ENCODE measurements at regions not wholly inside any gene's neighbourhood (a gene's known extent, or its start where the extent isn't known, plus 50 kb on each side); places are given as distances from the start of the nearest gene placed in this dataset.
"Not testable (repeated sequence)": the region's sequence is repeated elsewhere in the genome, so short reads cannot be mapped to it uniquely, and the experiment has no call there.

DNA sequence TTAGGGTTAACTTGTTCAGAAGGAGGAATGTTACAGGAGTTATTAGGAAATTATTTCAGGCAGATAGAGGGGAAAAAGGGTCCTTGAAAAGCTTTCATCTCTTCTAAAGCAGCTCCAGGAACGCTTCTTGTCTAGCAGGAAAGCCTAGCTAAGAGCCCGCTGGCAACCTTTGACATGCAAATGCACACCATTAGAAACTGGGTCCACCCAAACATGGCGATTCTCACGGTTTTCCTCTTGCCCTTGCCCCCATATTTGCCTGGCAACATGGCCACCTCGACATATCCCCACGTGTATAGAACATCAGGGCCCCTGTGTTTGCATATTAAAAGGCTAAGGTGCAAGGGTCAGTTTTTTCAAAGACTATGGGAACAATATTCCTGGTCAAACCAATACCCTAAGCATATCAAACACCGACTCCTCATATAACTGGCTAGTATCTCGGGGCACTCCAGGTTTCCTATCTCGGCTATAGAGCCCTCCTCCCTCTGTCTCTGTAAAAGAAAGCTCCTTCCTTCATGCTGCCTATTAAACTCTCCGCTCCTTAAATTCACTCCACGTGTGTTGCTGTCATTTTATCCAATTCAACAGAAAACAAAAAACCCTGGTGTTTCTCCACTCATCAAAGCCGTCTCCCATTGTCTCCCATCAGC lies 268.9 kb upstream of the HSFY2 start:
- DNase-seq = no peak

DNA sequence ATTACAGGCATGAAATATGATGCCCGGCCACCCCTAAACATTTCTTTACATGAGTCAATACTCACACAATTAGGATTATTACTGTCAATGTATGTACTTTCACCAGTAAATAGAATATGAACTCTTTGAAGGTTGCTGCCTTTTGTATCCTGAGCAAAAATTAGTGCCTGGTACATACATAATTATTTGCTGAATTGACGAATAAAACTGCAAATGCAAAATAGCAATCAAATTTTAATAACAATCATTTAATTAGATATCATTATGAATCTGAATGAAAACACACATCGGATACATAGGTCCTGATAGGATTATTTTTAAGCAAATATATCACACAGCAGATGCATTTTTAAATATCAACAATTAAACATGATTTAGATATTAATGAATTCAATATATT lies 253.1 kb upstream of the HSFY2 start:
- no peak for DNase-seq

DNA sequence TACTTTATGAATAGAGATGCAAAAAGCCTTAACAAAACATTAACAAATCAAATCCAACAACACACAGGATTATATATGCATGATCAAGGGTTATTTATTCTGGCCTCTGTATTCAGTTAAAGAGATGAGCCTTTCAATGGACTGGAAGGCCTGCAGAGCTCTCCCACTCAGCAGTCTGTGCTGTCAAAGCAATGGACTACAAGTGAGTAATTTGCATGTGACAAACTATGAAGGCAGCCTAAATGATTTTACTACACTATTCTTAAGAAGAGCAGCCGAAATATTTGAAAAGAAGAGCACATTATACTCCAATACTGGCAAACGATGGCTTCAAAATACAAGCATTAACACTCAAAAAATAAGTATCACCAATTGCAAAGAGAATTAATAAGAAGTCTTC lies 250.4 kb upstream of the HSFY2 start:
- no peak for DNase-seq

DNA sequence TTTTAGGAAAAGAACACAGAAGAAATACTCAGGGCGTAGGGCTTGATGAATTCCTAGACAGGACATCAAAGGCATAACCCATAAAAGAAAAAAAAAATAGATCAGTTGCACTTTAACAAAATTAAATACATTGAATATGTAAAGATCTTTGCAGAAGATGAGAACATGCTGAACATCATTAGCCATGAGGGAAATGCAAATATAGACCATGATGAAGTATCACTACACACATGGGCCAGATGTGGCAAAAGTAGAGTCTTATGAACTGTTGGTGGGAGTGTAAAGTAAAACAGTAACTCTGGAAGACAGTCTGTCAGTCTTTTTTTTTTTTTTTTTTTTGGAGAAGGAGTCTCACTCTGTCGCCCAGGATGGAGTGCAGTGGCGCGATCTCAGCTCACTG lies 246.7 kb upstream of the HSFY2 start:
- no peak for DNase-seq

DNA sequence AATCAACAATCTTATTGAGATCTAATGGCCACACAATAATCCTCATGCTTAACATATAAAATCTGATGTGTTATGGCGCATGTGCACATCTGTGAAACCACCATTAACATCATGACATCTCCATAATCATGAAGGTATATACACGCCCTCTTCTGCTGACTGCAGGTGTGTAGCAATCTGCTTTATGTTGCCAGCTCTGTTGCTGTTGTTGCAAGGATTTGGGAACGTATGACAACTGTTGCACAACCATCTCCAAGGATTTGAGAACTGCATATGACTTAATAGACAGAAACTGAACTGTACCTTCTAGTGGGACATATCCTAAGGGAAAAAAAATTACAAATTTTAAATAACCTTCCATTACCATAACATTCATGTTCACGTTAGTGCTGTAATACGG lies 243.5 kb upstream of the HSFY2 start:
- no peak for DNase-seq

DNA sequence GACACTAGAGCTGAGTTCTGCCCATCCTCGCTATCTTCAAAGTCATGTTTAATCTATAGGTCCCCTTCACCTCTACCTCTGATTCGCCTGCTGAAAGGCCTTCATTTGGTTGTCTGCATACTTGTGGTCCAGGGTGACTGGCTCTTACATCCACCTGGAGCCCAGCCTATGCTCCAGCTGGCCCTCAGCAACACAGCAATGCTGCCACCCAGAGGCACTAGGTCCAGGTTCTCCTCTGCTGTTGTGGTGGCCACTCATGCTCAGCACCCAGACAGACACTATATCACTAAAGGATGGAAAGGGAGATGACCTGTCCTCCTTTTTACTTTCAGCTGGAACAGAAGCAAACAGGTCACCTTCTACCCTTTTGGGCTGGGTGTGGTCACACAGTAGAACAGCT lies 242.3 kb upstream of the HSFY2 start:
- DNase-seq = no peak

DNA sequence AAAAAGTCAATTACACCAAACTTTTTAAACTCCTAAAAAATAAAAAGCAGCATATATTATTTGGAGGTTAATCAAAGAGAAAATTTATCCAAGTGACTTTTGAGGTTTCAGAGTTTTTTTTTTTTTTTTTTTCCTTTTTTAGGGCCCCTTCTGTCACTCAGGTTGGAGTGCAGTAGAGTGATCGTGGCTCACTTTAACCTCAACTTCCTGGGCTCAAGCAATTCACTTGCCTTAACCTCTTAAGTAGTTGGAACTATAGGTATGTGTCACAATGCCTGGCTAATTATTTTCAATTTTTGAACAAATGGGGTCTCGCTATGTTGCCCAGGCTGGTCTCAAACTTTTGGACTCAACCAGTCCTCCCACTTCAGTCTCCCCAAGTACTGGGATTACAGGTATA lies 241.7 kb upstream of the HSFY2 start:
- DNase-seq = no peak

DNA sequence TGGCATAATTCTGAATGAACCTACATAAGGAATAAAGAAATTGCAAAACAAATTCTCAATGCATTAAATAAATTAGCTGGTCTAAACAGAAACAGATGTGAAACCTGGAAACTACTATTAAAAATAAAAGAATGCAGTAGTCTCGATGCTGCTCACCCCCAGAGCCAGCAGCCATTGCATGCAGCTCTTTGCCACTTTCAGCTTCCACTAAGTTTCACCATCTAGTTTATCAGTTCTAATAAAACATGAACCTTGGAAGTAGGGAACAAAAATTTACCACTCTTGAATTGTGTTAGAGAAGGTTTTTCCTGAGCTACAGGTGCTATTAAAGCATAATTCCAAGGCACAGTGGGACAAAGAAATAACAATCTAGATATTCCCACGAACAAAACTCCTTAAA lies 239.4 kb upstream of the HSFY2 start:
- DNase-seq = no peak

DNA sequence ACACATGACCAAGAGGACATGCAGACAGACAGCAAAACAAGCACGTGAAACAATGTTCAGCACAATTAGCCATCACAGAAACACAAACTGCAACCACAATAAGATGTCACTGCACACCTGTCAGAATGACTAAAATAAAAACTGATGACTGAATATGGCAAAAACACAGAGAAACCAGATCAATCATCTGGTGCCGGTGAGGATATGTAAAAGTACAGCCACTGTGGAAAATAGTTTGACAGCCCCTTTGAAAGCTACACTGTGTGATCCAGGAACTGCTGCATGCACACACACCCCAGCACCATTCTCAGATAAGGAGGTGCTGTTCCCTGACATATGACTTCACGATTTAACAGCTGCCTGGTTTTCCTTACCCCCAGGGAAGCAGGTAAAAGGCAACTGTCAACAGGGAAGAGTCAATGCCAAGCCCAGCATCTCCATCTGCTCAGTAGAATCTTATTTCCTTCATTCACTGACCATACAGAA lies 238.1 kb upstream of the HSFY2 start:
- DNase-seq = no peak

DNA sequence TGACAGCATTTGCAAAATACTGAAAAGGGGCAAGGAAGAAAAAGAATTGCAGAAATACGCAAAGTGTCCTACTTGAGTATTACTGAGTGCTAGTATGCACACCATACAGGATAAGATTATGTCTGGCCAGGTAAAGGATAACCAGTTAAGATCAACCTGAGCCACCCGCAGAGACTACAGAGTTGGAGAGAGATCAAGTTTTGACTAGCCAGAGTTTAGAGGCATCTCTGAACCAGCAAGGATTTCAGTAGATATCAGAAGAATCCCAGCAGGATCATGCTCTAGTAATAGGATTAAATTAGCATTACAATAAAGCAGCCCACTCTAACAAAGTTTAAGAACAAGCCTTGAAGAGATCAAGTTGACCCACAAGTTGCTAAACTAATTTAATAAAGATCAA lies 232.7 kb upstream of the HSFY2 start:
- DNase-seq = no peak

DNA sequence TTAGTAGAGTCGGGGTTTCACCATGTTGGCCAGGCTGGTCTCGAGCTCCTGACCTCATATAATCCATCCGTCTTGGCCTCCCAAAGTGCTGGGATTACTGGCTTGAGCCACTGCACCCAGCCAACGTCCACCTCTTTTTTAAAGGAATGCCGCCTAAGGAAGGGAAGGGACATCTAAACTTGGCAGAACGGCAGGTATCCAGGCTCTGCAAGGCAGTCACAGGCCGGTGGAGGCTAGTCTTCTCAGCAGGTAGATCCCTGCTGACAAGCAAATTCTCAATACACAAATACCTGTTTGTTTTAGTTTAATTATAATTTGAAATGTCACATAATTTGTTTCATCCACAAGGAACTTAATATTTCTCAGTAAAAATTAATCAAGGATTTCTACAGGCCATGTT lies 232.0 kb upstream of the HSFY2 start:
- DNase-seq = no peak

DNA sequence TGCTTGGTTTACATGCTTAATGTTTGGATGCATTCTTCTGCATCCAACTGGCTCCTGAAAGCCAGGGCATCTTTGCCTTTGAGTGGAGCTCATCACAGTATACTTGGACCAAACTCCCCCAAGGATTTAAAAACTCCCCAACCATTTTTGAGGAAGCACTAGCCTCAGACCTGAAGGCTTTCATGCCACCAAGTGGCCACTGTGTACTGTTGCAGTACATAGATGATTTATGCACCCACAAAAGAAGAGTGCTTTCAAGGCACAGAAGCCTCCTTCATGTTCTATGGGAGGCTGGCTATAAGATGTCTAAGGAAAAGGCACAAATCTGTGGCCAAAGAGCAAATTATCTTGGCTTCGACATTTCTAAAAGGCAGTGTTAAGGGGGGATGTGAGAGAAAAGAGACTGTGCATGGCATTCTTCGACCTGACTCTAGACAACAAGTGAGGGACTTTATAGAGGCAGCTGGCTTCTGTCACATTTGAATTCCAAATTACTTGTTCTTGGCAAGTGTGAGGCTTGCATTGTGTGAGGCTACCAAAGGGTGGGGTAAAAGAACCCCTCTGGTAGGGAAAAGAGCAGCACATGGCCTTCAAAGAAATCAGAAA lies 224.2 kb upstream of the HSFY2 start:
- no peak for DNase-seq

DNA sequence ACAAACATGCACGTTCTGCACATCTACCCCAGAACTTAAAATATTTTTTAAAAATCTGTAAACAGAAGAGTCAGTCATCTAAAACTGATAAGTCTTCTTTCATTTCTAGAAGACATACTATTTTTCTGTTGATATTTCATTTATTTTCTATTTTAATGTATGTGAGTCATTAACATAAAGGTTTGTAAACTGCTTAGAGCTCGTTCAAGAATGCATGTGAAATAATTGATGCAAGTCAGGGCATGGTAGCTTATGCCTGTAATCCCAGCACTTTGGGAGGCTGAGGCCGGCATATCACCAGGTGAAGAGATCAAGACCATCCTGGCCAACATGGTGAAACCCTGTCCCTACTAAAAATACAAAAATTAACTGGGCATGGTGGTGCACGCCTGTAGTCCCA lies 219.9 kb upstream of the HSFY2 start:
- DNase-seq = no peak

DNA sequence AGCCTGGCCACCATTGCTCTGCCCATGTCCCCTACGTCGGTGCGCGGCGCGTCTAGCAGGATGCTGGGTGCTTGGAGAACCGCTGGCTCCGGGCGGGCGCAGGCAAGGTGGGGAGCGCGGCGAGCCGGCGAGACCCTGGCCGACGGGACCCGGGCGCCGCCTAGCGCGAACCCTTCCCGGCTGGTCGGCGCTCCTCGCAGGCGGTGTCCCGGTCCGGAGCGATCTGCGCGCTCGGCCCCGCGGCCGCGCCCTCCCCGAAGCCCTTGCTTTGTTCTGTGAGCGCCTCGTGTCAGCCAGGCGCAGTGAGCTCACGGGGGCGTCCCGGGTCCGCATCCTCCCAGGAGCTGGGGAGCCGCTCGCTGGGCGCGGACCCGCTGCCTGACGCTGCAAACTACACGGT lies 219.1 kb upstream of the HSFY2 start:
- DNase-seq = not testable (repeated sequence)

DNA sequence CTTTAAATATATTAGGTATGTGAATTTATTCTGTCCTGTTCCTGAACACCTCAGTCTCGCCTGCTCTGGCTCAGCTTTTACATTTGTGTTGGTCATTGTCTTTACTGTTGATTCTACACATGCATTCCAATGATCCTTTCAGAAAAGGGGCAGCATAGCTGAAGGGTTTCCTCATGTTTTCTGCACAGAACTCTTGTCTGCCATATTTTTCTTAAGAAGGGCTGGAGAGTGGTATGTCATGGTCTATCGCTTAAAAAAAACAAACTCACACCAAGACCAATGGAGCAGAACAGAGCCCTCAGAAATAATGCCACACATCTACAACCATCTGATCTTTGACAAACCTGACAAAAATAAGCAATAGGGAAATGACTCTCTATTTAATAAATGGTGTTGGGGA lies 215.8 kb upstream of the HSFY2 start:
- no peak for DNase-seq

DNA sequence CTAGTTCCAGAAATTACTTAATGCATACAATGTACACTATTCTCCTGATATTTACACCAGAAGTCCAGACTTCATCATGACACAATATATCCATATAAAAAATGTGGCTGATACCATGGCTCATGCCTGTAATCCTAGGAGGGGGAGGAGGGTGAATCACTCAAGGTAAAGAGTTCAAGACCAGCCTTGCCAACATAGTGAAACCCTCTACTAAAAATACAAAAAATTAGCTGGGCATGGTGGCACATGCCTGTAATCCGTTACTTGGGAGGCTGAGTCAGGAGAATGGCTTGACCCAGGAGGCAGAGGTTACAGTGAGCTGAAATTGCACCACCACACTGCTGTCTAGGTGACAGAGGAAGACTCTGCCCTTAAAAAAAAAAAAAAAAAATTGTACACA lies 192.5 kb upstream of the HSFY2 start:
- no peak for DNase-seq

DNA sequence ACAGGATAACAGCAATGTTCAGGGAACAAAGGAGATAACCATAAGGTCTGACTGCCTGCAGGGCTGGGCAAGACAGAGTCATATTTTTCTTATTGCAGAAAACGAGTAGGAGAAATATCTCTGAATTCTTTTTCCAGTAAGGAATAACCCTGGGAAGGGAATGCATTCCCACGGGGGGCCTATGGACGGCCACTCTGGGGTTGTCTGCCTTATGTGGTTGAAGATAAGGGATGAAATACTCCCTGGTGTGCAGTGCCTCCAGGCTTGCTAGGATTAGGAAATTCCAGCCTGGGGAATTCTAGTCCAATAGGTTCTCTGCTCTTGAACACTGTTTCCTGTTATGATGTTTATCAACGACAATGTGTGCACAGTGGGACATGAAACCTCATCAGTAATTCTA lies 185.3 kb upstream of the HSFY2 start:
- no peak for DNase-seq

DNA sequence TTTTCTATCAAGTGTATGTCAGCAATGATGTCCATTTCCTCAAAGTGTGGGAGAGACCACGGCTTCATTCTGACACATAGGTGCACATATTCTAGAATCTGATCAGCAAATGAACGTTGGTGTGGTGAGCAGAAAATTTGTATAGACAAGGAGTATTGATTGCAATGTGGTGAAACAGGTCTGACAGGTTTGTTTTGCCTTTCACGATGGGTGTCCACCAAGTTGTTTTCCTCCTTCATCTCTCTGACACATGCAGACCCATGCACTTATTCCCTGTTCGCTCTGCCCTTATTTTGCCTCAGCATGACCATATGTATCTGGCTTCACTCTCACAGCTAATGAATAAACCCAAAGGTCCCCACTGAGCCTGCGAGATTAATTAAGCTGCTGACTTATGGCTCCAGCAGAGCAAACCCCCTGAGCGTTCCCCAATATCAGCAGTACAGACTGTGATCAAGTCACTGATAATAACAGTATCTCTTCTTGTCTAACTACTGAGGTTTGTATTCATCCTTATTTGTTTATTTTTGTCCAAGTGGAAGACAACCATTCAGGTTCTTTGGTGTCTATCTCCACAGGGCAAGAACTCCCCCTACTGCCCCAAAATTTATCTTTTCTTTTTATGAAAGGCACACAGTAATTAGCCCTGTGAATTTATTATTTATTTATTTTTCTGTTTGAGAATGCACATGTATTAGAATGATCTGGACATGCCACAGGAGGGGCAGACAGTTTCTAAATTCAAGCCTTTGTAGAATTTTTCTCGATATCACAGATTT lies 178.3 kb upstream of the HSFY2 start:
- DNase-seq = no peak

DNA sequence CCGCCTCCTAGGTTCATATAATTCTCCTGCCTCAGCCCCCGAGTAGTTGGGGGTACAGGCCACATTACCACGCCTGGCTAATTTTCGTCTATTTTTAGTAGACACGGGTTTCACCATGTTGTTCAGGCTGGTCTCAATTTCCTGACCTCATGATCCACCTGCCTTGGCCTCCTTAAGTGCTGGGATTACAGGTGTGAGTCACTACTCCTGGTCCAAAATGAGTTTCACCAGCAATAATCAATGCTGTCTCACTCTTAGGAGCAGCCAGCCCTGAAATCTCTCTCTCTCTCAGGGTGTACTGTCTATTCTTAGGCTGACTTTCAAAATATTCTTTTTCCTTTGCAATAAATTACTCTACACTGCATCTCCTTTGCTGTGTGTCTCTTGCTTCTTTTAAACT lies 177.5 kb upstream of the HSFY2 start:
- no peak for DNase-seq

DNA sequence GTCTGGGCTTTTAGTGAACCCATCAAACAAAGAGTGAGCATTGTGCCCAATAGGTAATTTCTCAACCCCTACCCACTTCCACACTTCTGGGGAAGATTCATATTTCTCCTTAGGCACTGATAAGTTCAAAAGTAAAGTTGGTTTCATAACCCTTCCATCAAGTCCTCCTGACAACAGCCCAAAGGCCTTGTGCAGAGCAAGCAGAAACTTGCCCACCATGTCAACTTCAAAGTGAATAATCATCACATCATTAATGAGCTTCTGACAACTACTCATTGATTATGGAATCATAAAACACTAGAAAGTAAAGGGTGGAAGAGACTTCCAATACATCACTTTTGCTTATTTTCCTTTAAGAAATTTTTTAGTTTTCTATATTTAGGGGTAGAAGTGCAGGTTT lies 163.3 kb upstream of the HSFY2 start:
- no peak for DNase-seq

DNA sequence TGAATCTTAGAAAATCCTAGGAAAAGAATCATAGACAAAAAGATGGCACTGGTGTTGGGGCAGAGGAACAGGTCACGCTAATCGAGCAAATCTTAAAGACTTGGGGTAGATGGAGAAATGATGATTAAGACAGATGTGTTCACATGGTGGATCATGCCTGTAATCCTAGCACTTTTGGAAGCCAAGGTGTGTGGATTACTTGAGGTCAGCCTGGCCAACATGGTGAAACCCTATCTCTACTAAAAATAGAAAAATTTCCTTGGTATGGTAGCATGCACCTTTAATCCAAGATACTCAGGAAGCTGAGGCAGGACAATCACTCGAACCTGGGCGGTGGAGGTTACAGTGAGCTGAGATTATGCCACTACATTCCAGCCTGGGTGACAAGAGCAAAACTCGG lies 145.7 kb upstream of the HSFY2 start:
- no peak for DNase-seq

DNA sequence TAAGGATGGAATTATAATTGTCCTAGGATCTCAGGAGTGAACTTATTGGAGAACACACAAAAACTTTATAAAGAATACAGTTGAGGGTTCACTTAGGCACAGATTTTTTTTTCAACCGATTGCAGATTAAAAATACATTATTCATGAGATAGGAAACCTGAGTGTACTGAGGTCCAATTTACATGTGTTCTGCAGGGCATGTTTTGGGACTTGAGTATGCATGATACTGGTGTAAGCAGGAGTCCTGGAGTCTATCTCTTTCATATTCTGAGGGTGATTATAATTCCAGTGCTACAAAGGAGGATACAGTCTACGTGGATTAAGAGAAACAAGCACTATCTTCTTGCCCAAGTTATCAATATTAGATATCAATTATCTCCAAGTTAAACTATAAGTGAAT lies 139.3 kb upstream of the HSFY2 start:
- DNase-seq = no peak

DNA sequence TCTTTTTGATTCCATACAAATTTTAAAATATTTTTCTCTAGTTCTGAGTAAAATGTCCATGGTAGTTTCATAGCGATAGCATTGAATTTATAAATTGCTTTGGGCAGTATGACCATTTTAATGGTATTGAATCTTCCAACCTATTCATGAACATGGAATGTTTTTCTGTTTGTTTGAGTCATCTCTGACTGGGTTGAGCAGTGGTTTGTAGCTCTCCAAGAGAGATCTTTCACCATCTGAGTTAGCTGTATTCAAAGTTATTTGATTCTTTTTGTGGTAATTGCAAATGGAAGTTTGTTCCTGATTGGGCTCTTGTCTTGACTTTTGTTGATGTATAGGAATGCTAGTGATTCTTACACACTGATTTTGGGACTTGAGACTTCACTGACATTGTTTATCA lies 136.3 kb upstream of the HSFY2 start:
- DNase-seq = no peak

DNA sequence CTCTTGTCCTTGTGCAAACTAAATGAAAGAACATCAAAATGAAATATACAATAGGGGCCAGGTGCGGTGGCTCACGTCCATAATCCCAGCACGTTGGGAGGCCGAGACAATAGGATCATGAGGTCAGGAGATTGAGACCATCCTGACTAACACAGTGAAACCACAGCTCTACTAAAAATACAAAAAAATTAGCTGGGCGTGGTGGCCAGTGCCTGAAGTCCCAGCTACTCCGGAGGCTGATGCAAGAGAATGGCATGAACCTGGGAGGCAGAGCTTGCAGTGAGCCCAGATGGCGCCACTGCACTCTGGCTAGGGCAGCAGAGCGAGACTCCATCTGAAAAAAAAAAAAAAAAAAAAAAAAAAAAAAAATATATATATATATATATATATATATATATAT lies 132.7 kb upstream of the HSFY2 start:
- DNase-seq = not testable (repeated sequence)

All from cortex of kidney (tissue), 1 donor.